PC-9 (cell line): ENCODE measurements at regions not wholly inside any gene's neighbourhood (a gene's known extent, or its start where the extent isn't known, plus 50 kb on each side); places are given as distances from the start of the nearest gene placed in this dataset.

ENCODE experiments used
- BruUV-seq: library from RNA; stranded (reverse); fragments of 400-500 nt; replicated peaks from 2 replicates; lab custom pipeline; 2021; lab: Mats Ljungman, UMichigan
- CTCF ChIA-PET: fragments of 300-600 bp; sonication (Branson Sonifier 250); formaldehyde crosslinking; loops from one replicate; lab custom pipeline; 2022; ENCODE audit warnings: antibody characterized with exemption; lab: Charles Lee
- POLR2A ChIA-PET: fragments of 300-600 bp; sonication (Branson Sonifier 250); formaldehyde crosslinking; loops from one replicate; lab custom pipeline; 2022; ENCODE audit warnings: antibody characterized with exemption; ENCODE audit not compliant: unreplicated experiment; lab: Charles Lee
- DNase-seq, 2 experiments: peaks; one replicate each; pipeline versions ENCODE4 v3.0.0 to v3.0.0-alpha.2; 2015 to 2022; ENCODE audit warnings: mixed read lengths in 1 of 2
- H2AFZ ChIP-seq: fragments of 200-600 bp; sonication (generic); 2 replicates; pipeline ENCODE4 v1.8.1; 2017; ENCODE audit warnings: antibody characterized with exemption
- H3F3A ChIP-seq: fragments of 200-600 bp; sonication (generic); 2 replicates; pipeline ENCODE4 v1.8.1; 2017; ENCODE audit warnings: antibody characterized with exemption, mild to moderate bottlenecking, low read depth; ENCODE audit not compliant: insufficient read depth
- H3K27ac ChIP-seq: fragments of 200-600 bp; sonication (generic); 2 replicates; pipeline ENCODE4 v1.6.1; 2016; ENCODE audit warnings: mixed run types
- H3K27me3 ChIP-seq: fragments of 200-600 bp; sonication (generic); 2 replicates; pipeline ENCODE4 v1.6.1; 2016; ENCODE audit warnings: low read depth, mixed run types; ENCODE audit not compliant: insufficient read depth
- H3K36me3 ChIP-seq: fragments of 200-600 bp; sonication (generic); 2 replicates; pipeline ENCODE4 v1.6.1; 2016; ENCODE audit warnings: low read depth, mixed run types
- H3K4me1 ChIP-seq: fragments of 200-600 bp; sonication (generic); replicated peaks from 2 replicates; pipeline ENCODE4 v1.6.1; 2016; ENCODE audit warnings: mixed run types; ENCODE audit not compliant: insufficient read depth
- H3K4me2 ChIP-seq: fragments of 200-600 bp; sonication (generic); 2 replicates; pipeline ENCODE4 v1.6.1; 2017; ENCODE audit warnings: mixed run types
- H3K4me3 ChIP-seq: fragments of 200-600 bp; sonication (generic); 2 replicates; pipeline ENCODE4 v1.6.1; 2016; ENCODE audit warnings: mixed run types
- H3K79me2 ChIP-seq: fragments of 200-600 bp; sonication (generic); 2 replicates; pipeline ENCODE4 v1.6.1; 2017; ENCODE audit warnings: low read depth, mixed run types
- H3K9me2 ChIP-seq: fragments of 200-600 bp; sonication (generic); 2 replicates; pipeline ENCODE4 v1.8.1; 2017; ENCODE audit warnings: mild to moderate bottlenecking; ENCODE audit not compliant: insufficient read depth
- H3K9me3 ChIP-seq: fragments of 200-600 bp; sonication (generic); 2 replicates; pipeline ENCODE4 v1.8.1; 2016; ENCODE audit warnings: low read depth; ENCODE audit not compliant: insufficient read depth
- H4K20me1 ChIP-seq: fragments of 200-600 bp; sonication (generic); 2 replicates; pipeline ENCODE4 v1.8.1; 2017; ENCODE audit not compliant: insufficient read depth
- CTCF ChIP-seq: fragments of 200-600 bp; sonication (generic); conservative IDR thresholded peaks from 2 replicates; pipeline ENCODE4 v1.6.1; 2017; ENCODE audit warnings: mixed run types, antibody characterized with exemption, mild to moderate bottlenecking, moderate library complexity
- EZH2 ChIP-seq: fragments of 200-600 bp; sonication (generic); IDR thresholded peaks from 2 replicates; pipeline ENCODE4 v1.8.0; 2017; ENCODE audit warnings: antibody characterized with exemption, low read depth
- intact Hi-C: fragments of 100-400 bp; cut with micrococcal nuclease; formaldehyde crosslinking; loops from one replicate; pipeline ENCODE4 v1.10.0; 2022; ENCODE audit not compliant: unreplicated experiment

DNA sequence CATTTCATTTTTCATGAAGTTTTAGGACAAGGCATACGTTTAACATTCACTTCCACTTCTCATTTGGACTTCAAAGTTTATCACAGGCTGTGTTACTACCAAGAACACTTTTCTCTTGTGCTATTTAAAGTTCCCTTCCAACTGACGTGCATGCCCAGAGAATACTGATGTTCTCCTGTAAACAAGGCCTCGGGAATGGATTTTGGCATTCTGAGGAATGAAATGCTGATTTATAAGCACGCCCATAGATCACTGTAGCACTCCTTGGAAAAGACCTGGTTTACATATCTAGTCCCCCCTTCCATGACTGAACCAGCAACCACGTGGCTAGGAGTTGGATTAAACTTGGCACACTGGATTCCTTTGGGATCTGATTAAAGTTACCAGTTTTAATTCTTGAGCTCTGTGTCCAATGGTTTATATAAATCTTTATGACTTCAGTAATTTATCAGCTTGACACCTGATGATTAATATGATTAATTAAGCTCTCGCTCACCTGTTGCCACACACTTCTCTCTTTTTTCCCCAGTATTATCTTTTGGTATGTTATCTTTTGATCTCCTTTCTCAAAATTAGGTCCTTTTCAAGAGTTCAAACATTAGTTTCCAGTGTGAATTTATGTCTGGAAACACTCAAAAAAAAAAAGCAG is 122.4 kb upstream of the HAND2 start:
- Histone ChIP-seq H3K79me2 (no peaks in the 10 kb centered on the region), H3K36me3 (no peaks in the 10 kb centered on the region), H4K20me1 (no peaks in the 10 kb centered on the region), H3K27ac (no peak overlapping the region), H3K9me3 (no peaks in the 10 kb centered on the region), H3F3A (no peaks in the 10 kb centered on the region), H2AFZ (no peak overlapping the region), H3K4me3 (no peak overlapping the region), H3K9me2 (no peaks in the 10 kb centered on the region), H3K27me3 (no peaks in the 10 kb centered on the region), H3K4me1 (no peaks in the 10 kb centered on the region), H3K4me2 (no peak overlapping the region)
- no peak for TF ChIP-seq EZH2
- no peak for TF ChIP-seq CTCF
- intact Hi-C loops: no loop called here
- POLR2A ChIA-PET: no interaction called here
- no peak for DNase-seq
- CTCF ChIA-PET: no interaction called here
- BruUV-seq: no TSS peak

DNA sequence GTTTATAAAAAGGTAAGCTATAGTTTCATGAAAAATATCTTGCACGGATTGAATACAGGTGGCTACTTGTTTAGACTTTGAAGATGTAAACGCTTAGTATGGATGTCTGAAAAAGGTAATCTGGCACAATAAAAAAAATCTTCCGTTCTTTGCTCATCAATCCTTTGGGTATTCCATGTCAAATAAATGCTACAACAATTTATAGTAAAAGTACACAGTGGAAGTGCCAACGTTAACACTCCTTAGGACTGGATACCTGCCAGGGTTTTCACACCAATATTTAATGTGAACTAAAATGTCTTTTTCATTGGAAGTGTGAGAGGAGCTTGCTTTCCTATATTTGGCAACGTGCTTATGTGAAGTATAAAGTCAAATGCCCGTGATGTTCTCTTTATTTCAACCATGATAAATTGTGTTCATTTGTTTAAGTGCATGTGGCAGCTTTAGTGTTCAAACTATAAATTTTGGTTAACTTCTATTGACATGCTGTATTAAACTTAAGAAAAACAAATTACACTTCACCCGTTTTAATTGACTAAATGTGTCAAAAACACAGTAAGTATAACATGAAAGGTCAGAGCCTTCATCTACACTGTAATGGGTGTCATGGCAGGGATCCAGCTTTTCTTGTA is 121.7 kb upstream of the HAND2 start:
- Histone ChIP-seq H3K4me2 (no peak overlapping the region), H3K36me3 (no peaks in the 10 kb centered on the region), H2AFZ (no peak overlapping the region), H3K79me2 (no peaks in the 10 kb centered on the region), H4K20me1 (no peaks in the 10 kb centered on the region), H3F3A (no peaks in the 10 kb centered on the region), H3K4me1 (no peaks in the 10 kb centered on the region), H3K27me3 (no peaks in the 10 kb centered on the region), H3K27ac (no peak overlapping the region), H3K9me2 (no peaks in the 10 kb centered on the region), H3K4me3 (no peak overlapping the region), H3K9me3 (no peaks in the 10 kb centered on the region)
- no peak for DNase-seq
- intact Hi-C loops: no loop called here
- no TSS peak for BruUV-seq
- ChIA-PET POLR2A (no interaction called here), CTCF (no interaction called here)
- TF ChIP-seq EZH2 (no peak), CTCF (no peak)

GRCh38 chr4:173647902-173648301 is 117.9 kb upstream of the HAND2 start:
- Histone ChIP-seq H3K4me2 (no peak overlapping the region), H4K20me1 (no peaks in the 10 kb centered on the region), H3F3A (no peaks in the 10 kb centered on the region), H3K36me3 (no peaks in the 10 kb centered on the region), H3K4me3 (no peak overlapping the region), H3K27me3 (no peaks in the 10 kb centered on the region), H3K79me2 (no peaks in the 10 kb centered on the region), H3K9me3 (no peaks in the 10 kb centered on the region), H2AFZ (no peak overlapping the region), H3K27ac (no peak overlapping the region), H3K4me1 (no peaks in the 10 kb centered on the region), H3K9me2 (no peaks in the 10 kb centered on the region)
- no peak for TF ChIP-seq EZH2
- no peak for TF ChIP-seq CTCF
- DNase-seq: no peak
- BruUV-seq: no TSS peak
- POLR2A ChIA-PET: no interaction called here
- CTCF ChIA-PET: no interaction called here
- intact Hi-C loops: no loop called here
